GM12892 (cell line): ENCODE measurements at regions not wholly inside any gene's neighbourhood (a gene's known extent, or its start where the extent isn't known, plus 50 kb on each side); places are given as distances from the start of the nearest gene placed in this dataset.

Experiments used
- POLR2A ChIP-seq: IDR thresholded peaks from 2 replicates; pipeline ENCODE4 v1.6.1; 2011; ENCODE audit warnings: low read depth, low read length, control low read depth
- POLR2AphosphoS5 ChIP-seq: IDR thresholded peaks from 2 replicates; pipeline ENCODE4 v1.6.1; 2011; ENCODE audit warnings: low read depth, low read length, control low read depth
- TAF1 ChIP-seq: IDR thresholded peaks from 2 replicates; pipeline ENCODE4 v1.6.1; 2011; ENCODE audit warnings: low read depth, mild to moderate bottlenecking, control low read depth, low read length, borderline replicate concordance

GRCh38 chr16:66267292-66268014, 99.0 kb upstream of the CDH5 start:
- no peak for TF ChIP-seq POLR2AphosphoS5
- TF ChIP-seq POLR2A, result no peak
- no peak for TF ChIP-seq TAF1
